Transverse colon (tissue), 4 donors: ENCODE measurements at regions not wholly inside any gene's neighbourhood (a gene's known extent, or its start where the extent isn't known, plus 50 kb on each side); places are given as distances from the start of the nearest gene placed in this dataset.

Experiments used
- DNase-seq: peaks from one replicate; pipeline ENCODE4 v3.0.0-alpha.2; 2019
- H3K27ac ChIP-seq, 4 donors: fragments of 200-600 bp; sonication (generic); 2 replicates each; pipeline ENCODE4 v1.5.1; 2016 to 2018; ENCODE audit warnings: inconsistent platforms in 4 of 4
- H3K27me3 ChIP-seq: fragments of 200-600 bp; sonication (generic); 2 replicates; pipeline ENCODE4 v1.5.1; 2017; ENCODE audit warnings: inconsistent platforms
- H3K36me3 ChIP-seq, 4 donors: fragments of 200-600 bp; sonication (generic); 2 replicates each; pipeline ENCODE4 v1.5.1; 2017 to 2019; ENCODE audit warnings: inconsistent platforms in 4 of 4
- H3K4me1 ChIP-seq, 4 donors: fragments of 200-600 bp; sonication (generic); 2 replicates each; pipeline ENCODE4 v1.5.1; 2017 to 2020; ENCODE audit warnings: inconsistent platforms in 4 of 4
- H3K4me3 ChIP-seq, 4 donors: fragments of 200-600 bp; sonication (generic); 1 replicate in 1 of 4; 2 replicates in 3 of 4; pipeline versions ENCODE4 v1.5.1 to v1.6.1; 2017 to 2019; ENCODE audit warnings: inconsistent platforms in 4 of 4
- H3K9me3 ChIP-seq, 2 donors: fragments of 200-600 bp; sonication (generic); 2 replicates each; pipeline ENCODE4 v1.5.1; 2017 to 2019; ENCODE audit warnings: inconsistent platforms in 2 of 2
- EP300 ChIP-seq: sonication (generic); formaldehyde crosslinking; IDR thresholded peaks from one replicate; pipeline ENCODE4 v1.6.1; 2017; ENCODE audit warnings: antibody characterized with exemption, low read depth
- POLR2A ChIP-seq: fragments of 450-650 bp; IDR thresholded peaks from one replicate; pipeline ENCODE4 v1.6.1; 2016; ENCODE audit warnings: antibody characterized with exemption, mild to moderate bottlenecking, moderate library complexity
- POLR2AphosphoS5 ChIP-seq, 3 donors: sonication (generic); formaldehyde crosslinking; IDR thresholded peaks; one replicate each; pipeline ENCODE4 v1.6.1; 2016; ENCODE audit warnings: antibody characterized with exemption in 3 of 3
- WGBS, 2 donors: methylation state at CpG; one replicate each; pipeline ENCODE4 v1.1.5; 2018; ENCODE audit warnings: low coverage in 1 of 2; 5-methylcytosine and 5-hydroxymethylcytosine counted together
- in situ Hi-C, 4 donors: fragments of 200-750 bp; cut with MboI; loops; one replicate each; pipeline versions ENCODE4 v1.15.0 to v1.15.1; 2017; ENCODE audit warnings: low sequenced_read_pairs in 3 of 4, low pct_ligation_motif_present in 1 of 4, low pct_unique_long_range_greater_than_20kb in 1 of 4
- intact Hi-C: fragments of 100-400 bp; cut with DNase I; formaldehyde crosslinking; loops from one replicate; pipeline ENCODE4 v1.15.1; 2023; ENCODE audit warnings: low total_unique reads
- TF ChIP-seq, protein P1 (sequence below), 5 experiments: fragments of 200-600 bp in 3 of 5; fragments of 450-650 bp in 2 of 5; sonication (generic) in 3 of 5; IDR thresholded peaks; 1 replicate in 2 of 5; 2 replicates in 3 of 5; pipeline ENCODE4 v1.5.1; 2016 to 2017; ENCODE audit warnings: antibody characterized with exemption in 5 of 5, inconsistent platforms in 3 of 5, mild to moderate bottlenecking in 2 of 5, moderate library complexity in 1 of 5

DNA sequence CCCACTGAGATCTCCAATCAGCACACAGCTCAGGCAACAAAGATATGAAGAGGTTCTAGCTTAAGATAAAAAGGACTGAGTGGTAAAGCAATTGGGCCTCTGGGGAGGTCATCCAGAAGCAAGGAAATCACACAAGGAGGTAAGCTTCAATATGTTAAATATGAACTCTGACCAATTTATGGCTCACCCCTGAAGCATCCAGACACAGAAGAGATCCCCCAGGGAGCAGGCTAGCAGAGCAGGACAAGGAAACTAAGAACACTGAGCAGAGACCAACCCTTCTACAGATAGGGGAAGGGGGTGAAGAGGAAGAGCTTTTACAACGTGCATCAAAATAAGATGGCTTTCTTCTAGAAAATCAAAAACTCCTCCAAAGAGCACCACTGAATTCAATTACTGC, 616.2 kb downstream of the DNAH5 start:
- Histone ChIP-seq H3K4me1 (no peaks in the 10 kb centered on the region), H3K27ac (no peak overlapping the region), H3K27me3 (no peaks in the 10 kb centered on the region), H3K4me3 (no peak overlapping the region), H3K9me3 (no peaks in the 10 kb centered on the region), H3K36me3 (no peaks in the 10 kb centered on the region)
- 61 to 80% methylated on average over 1 of the region's 1 CpG for WGBS, 2 donors
- no peak for DNase-seq
- in situ Hi-C loops, result no loop called here
- TF ChIP-seq POLR2A (no peak), POLR2AphosphoS5 (IDR thresholded peaks at IDR 0.05) (no peak), EP300 (no peak)
- TF ChIP-seq, protein P1, sequence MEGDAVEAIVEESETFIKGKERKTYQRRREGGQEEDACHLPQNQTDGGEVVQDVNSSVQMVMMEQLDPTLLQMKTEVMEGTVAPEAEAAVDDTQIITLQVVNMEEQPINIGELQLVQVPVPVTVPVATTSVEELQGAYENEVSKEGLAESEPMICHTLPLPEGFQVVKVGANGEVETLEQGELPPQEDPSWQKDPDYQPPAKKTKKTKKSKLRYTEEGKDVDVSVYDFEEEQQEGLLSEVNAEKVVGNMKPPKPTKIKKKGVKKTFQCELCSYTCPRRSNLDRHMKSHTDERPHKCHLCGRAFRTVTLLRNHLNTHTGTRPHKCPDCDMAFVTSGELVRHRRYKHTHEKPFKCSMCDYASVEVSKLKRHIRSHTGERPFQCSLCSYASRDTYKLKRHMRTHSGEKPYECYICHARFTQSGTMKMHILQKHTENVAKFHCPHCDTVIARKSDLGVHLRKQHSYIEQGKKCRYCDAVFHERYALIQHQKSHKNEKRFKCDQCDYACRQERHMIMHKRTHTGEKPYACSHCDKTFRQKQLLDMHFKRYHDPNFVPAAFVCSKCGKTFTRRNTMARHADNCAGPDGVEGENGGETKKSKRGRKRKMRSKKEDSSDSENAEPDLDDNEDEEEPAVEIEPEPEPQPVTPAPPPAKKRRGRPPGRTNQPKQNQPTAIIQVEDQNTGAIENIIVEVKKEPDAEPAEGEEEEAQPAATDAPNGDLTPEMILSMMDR (IDR thresholded peaks at IDR 0.05), result no peak
- intact Hi-C loops, result no loop called here

DNA sequence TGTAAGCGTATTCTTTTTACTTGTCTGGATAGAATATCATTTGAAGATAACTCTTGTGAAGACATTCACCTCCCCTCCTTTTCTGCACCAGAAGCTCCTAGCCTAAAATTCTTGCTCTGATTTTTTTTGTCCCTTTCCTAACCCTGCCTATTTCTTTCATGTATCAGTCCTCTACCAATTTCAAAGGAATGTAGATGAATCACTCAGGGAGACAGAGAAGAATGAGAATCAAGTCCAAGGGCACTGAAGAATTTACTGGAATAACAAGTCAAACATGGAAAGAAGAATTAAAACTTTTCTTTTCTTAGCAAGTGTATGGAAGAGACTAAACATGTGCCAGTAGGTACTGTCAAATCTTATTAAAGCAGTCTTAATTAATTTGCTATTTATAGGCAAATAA, 618.7 kb downstream of the DNAH5 start:
- H3K9me3 ChIP-seq, result peaks cover 3% of the 10 kb centered on the region in 2 donors
- no peak for DNase-seq
- no peaks in the 10 kb centered on the region for H3K4me1 ChIP-seq
- H3K27ac ChIP-seq, result no peak overlapping the region
- H3K4me3 ChIP-seq, result no peak overlapping the region
- intact Hi-C loops, result no loop called here
- in situ Hi-C loops, result no loop called here
- H3K36me3 ChIP-seq, result no peaks in the 10 kb centered on the region
- no peaks in the 10 kb centered on the region for H3K27me3 ChIP-seq
- 0 to 36% methylated on average over 1 of the region's 1 CpG for WGBS, 2 donors
- TF ChIP-seq, protein P1 (IDR thresholded peaks at IDR 0.05), result no peak
- TF ChIP-seq EP300 (no peak), POLR2AphosphoS5 (IDR thresholded peaks at IDR 0.05) (no peak), POLR2A (no peak)

DNA sequence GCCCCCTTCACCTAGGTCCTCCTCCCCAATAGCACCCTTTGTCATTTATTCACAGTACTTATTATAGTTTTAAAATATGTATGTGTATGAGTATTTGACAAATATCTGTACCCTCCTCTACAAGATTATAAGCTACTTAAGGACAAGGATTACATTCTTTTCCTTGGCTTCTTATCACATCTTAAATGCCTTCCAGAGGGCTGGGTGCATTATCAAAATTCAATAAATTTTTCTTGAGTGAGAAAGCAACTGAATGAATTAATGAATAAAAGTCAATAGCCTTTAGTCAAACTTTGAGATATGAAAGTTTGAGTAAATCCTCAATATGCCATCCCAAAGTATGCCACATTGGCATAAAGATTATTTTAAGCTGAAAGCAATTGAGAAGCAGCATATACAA, 621.7 kb downstream of the DNAH5 start:
- in situ Hi-C loops (no loop called here), intact Hi-C loops (no loop called here)
- no peaks in the 10 kb centered on the region for H3K36me3 ChIP-seq
- DNase-seq, result no peak
- TF ChIP-seq EP300, result no peak
- no peak for TF ChIP-seq POLR2AphosphoS5 (IDR thresholded peaks at IDR 0.05)
- TF ChIP-seq, protein P1 (IDR thresholded peaks at IDR 0.05), result no peak
- TF ChIP-seq POLR2A, result no peak
- H3K9me3 ChIP-seq, result peaks cover 3% of the 10 kb centered on the region in 2 donors
- H3K27me3 ChIP-seq, result no peaks in the 10 kb centered on the region
- no peaks in the 10 kb centered on the region for H3K4me1 ChIP-seq
- H3K4me3 ChIP-seq, result no peak overlapping the region
- H3K27ac ChIP-seq, result no peak overlapping the region

DNA sequence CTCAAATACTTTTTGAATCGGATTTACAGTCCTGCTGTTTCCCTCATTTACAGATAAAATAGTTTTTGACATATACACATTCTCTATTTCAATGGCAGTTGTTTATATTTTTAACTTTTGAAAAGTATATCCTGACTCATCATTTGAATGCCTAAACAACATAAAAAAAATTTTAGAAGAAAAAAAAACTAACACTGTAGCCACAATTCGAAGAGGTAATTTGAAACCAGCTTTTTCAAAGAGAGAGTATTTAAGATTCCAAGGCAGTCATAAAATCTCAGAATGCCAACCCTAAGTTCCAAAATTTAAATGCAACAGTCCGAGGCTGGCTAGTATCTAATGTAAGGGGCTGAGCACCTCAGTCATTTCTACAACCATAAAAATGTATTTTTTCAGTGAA, 626.8 kb downstream of the DNAH5 start:
- H3K4me1 ChIP-seq, result no peaks in the 10 kb centered on the region
- WGBS, 2 donors, result 32 to 53% methylated on average over 3 of the region's 3 CpGs

More for the DNA sequence above, 626.8 kb downstream of the DNAH5 start:
- TF ChIP-seq EP300 (no peak), POLR2AphosphoS5 (IDR thresholded peaks at IDR 0.05) (no peak), POLR2A (no peak)
- TF ChIP-seq, protein P1 (IDR thresholded peaks at IDR 0.05), result no peak
- Histone ChIP-seq H3K36me3 (no peaks in the 10 kb centered on the region), H3K27me3 (no peaks in the 10 kb centered on the region), H3K27ac (no peak overlapping the region), H3K9me3 (peaks cover 3% of the 10 kb centered on the region in 2 donors), H3K4me3 (no peak overlapping the region)
- DNase-seq, result no peak
- in situ Hi-C loops, result no loop called here
- intact Hi-C loops, result no loop called here
